GM21447 (cell line): ENCODE measurements at regions not wholly inside any gene's neighbourhood (a gene's known extent, or its start where the extent isn't known, plus 50 kb on each side); places are given as distances from the start of the nearest gene placed in this dataset.

Source experiments
- ATAC-seq: cut with Tn5 transposase; IDR thresholded peaks from one replicate; pipeline ENCODE4 v1.9.1; 2021; ENCODE audit not compliant: unreplicated experiment

GRCh38 chr5:153437251-153437650 is 53.2 kb upstream of the GRIA1 start:
- no peak for ATAC-seq

- no peak for ATAC-seq
Measured at GRCh38 chr5:153439130-153439529, 51.3 kb upstream of the GRIA1 start.
